ENCODE measurements at regions not wholly inside any gene's neighbourhood (a gene's known extent, or its start where the extent isn't known, plus 50 kb on each side); places are given as distances from the start of the nearest gene placed in this dataset.

DNA sequence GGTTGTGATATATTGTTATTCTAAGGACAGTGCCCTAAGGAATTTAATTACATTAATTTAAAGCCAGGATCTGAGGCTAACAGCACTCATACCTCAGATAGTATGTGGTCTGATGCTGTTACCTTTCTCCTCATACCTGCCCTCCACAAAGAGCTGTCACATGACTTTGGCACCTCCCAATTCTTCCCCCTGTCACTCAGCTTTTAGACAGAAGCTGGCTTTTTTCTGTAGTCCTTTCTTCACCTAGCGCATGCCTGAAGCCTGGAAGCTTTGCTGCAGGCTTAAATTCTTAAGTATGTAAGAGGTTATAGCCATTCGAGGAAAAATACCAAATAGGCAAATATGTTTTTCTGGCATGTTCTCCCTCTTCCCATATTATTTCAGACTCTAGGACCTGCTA, 61.0 kb upstream of the ADAMTS19 start (continued):
- TF ChIP-seq, protein P1, sequence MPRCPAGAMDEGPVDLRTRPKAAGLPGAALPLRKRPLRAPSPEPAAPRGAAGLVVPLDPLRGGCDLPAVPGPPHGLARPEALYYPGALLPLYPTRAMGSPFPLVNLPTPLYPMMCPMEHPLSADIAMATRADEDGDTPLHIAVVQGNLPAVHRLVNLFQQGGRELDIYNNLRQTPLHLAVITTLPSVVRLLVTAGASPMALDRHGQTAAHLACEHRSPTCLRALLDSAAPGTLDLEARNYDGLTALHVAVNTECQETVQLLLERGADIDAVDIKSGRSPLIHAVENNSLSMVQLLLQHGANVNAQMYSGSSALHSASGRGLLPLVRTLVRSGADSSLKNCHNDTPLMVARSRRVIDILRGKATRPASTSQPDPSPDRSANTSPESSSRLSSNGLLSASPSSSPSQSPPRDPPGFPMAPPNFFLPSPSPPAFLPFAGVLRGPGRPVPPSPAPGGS (CRISPR knock-in tag; IDR thresholded peaks at IDR 0.05), result no peak
- TF ChIP-seq, protein P2, sequence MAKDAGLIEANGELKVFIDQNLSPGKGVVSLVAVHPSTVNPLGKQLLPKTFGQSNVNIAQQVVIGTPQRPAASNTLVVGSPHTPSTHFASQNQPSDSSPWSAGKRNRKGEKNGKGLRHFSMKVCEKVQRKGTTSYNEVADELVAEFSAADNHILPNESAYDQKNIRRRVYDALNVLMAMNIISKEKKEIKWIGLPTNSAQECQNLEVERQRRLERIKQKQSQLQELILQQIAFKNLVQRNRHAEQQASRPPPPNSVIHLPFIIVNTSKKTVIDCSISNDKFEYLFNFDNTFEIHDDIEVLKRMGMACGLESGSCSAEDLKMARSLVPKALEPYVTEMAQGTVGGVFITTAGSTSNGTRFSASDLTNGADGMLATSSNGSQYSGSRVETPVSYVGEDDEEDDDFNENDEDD (CRISPR knock-in tag; IDR thresholded peaks at IDR 0.05; ENCODE audit: borderline replicate concordance), result no peak
- TF ChIP-seq SRSF9 (IDR thresholded peaks at IDR 0.05; ENCODE audit: borderline replicate concordance, insufficient read depth, low read depth, low read length, poor library complexity, severe bottlenecking), result no peak
- TF ChIP-seq ATRX (CRISPR knock-in tag; IDR thresholded peaks at IDR 0.05; ENCODE audit: borderline replicate concordance), result no peak
- no peak for TF ChIP-seq ATF4 (CRISPR knock-in tag; IDR thresholded peaks at IDR 0.05)
- no peak for TF ChIP-seq ZNF646 (CRISPR knock-in tag; IDR thresholded peaks at IDR 0.05)
- TF ChIP-seq SCMH1 (CRISPR knock-in tag; IDR thresholded peaks at IDR 0.05; ENCODE audit: borderline replicate concordance), result no peak
- no peak for TF ChIP-seq ZNF446 (CRISPR knock-in tag; IDR thresholded peaks at IDR 0.05)

Measured in HepG2 (cell line).